Activated T-helper 2 cell treated with anti-CD3 and anti-CD28 coated beads, Interferon-gamma antibody, Interleukin-2, Interleukin-4, amounts not matched to agents 10 μg/mL and 5 μg/mL and 100 μg/mL, durations not matched to agents 14 hours and 24 hours and 36 hours (primary cell): ENCODE measurements at regions not wholly inside any gene's neighbourhood (a gene's known extent, or its start where the extent isn't known, plus 50 kb on each side); places are given as distances from the start of the nearest gene placed in this dataset.

Experiments used
- DNase-seq: peaks from one replicate; pipeline ENCODE4 v3.0.0; 2021; ENCODE audit warnings: low spot score
- H3K27ac Mint-ChIP-seq: one replicate; pipeline ENCODE4 v1.8.0; 2021; ENCODE audit warnings: mixed read lengths
- H3K27me3 Mint-ChIP-seq: one replicate; pipeline ENCODE4 v1.8.0; 2021; ENCODE audit warnings: low read depth, mixed read lengths
- H3K36me3 Mint-ChIP-seq: one replicate; pipeline ENCODE4 v1.8.0; 2021; ENCODE audit warnings: low read depth, mixed read lengths
- H3K4me1 Mint-ChIP-seq: one replicate; pipeline ENCODE4 v1.8.0; 2021; ENCODE audit warnings: low read depth, mixed read lengths
- H3K4me3 Mint-ChIP-seq: one replicate; pipeline ENCODE4 v1.8.0; 2021; ENCODE audit warnings: low read depth, mild to moderate bottlenecking, moderate library complexity, mixed read lengths
- H3K9me3 Mint-ChIP-seq: one replicate; pipeline ENCODE4 v1.8.0; 2021; ENCODE audit warnings: mixed read lengths
- intact Hi-C: fragments of 100-400 bp; cut with micrococcal nuclease; formaldehyde crosslinking; loops from one replicate; pipeline ENCODE4 v1.15.1; 2023

GRCh38 chr5:154628685-154629084 lies 126.5 kb upstream of the LARP1 start:
- intact Hi-C loops: no loop called here
- Mint-ChIP-seq H3K9me3 (no peaks in the 10 kb centered on the region), H3K27ac (no peak overlapping the region), H3K27me3 (peaks cover 4% of the 10 kb centered on the region), H3K36me3 (no peaks in the 10 kb centered on the region), H3K4me3 (no peak overlapping the region), H3K4me1 (no peaks in the 10 kb centered on the region)
- no peak for DNase-seq

- Mint-ChIP-seq H3K36me3 (no peaks in the 10 kb centered on the region), H3K27me3 (peaks cover 1% of the 10 kb centered on the region), H3K9me3 (no peaks in the 10 kb centered on the region), H3K4me3 (no peak overlapping the region), H3K4me1 (no peaks in the 10 kb centered on the region), H3K27ac (no peak overlapping the region)
- DNase-seq: no peak
- intact Hi-C loops: no loop called here
Measured at GRCh38 chr5:154627698-154628678, 127.2 kb upstream of the LARP1 start.

- intact Hi-C loops: no loop called here
- Mint-ChIP-seq H3K36me3 (no peaks in the 10 kb centered on the region), H3K4me1 (no peaks in the 10 kb centered on the region), H3K9me3 (no peaks in the 10 kb centered on the region), H3K27ac (no peak overlapping the region), H3K4me3 (no peak overlapping the region), H3K27me3 (peaks cover 1% of the 10 kb centered on the region)
- DNase-seq: no peak
Measured at GRCh38 chr5:154626876-154627557, 128.2 kb upstream of the LARP1 start.

GRCh38 chr5:154625031-154625430 lies 130.1 kb upstream of the LARP1 start:
- Mint-ChIP-seq H3K27me3 (peaks cover 1% of the 10 kb centered on the region), H3K9me3 (no peaks in the 10 kb centered on the region), H3K4me1 (no peaks in the 10 kb centered on the region), H3K27ac (no peak overlapping the region), H3K4me3 (no peak overlapping the region), H3K36me3 (no peaks in the 10 kb centered on the region)
- intact Hi-C loops: no loop called here
- no peak for DNase-seq

- no peaks in the 10 kb centered on the region for H3K4me1 Mint-ChIP-seq
- H3K36me3 Mint-ChIP-seq: no peaks in the 10 kb centered on the region
- H3K27ac Mint-ChIP-seq: no peak overlapping the region
- H3K9me3 Mint-ChIP-seq: no peaks in the 10 kb centered on the region
- DNase-seq: no peak
- peaks cover 1% of the 10 kb centered on the region for H3K27me3 Mint-ChIP-seq
- intact Hi-C loops: no loop called here
- H3K4me3 Mint-ChIP-seq: no peak overlapping the region
Measured at GRCh38 chr5:154624341-154624740, 130.8 kb upstream of the LARP1 start.

GRCh38 chr5:154620411-154620810 lies 134.8 kb upstream of the LARP1 start:
- H3K9me3 Mint-ChIP-seq: no peaks in the 10 kb centered on the region
- no peaks in the 10 kb centered on the region for H3K4me1 Mint-ChIP-seq
- intact Hi-C loops: no loop called here
- H3K4me3 Mint-ChIP-seq: no peak overlapping the region
- no peak for DNase-seq
- peaks cover 3% of the 10 kb centered on the region for H3K27me3 Mint-ChIP-seq
- no peak overlapping the region for H3K27ac Mint-ChIP-seq
- no peaks in the 10 kb centered on the region for H3K36me3 Mint-ChIP-seq

- Mint-ChIP-seq H3K27ac (no peak overlapping the region), H3K4me1 (no peaks in the 10 kb centered on the region), H3K36me3 (no peaks in the 10 kb centered on the region), H3K27me3 (peaks cover 5% of the 10 kb centered on the region), H3K9me3 (no peaks in the 10 kb centered on the region), H3K4me3 (no peak overlapping the region)
- DNase-seq: no peak
- intact Hi-C loops: no loop called here
Measured at GRCh38 chr5:154618696-154619095, 136.5 kb upstream of the LARP1 start.

- peaks cover 31% of the 10 kb centered on the region for H3K27me3 Mint-ChIP-seq
- no peak for DNase-seq
- no peaks in the 10 kb centered on the region for H3K36me3 Mint-ChIP-seq
- no peaks in the 10 kb centered on the region for H3K9me3 Mint-ChIP-seq
- peaks cover 4% of the 10 kb centered on the region for H3K4me1 Mint-ChIP-seq
- H3K27ac Mint-ChIP-seq: no peak overlapping the region
- intact Hi-C loops: loop anchor here (5.0 kb wide), 1 partner anchor 542 kb away; no protein-coding TSS in a partner anchor
- H3K4me3 Mint-ChIP-seq: no peak overlapping the region
Measured at GRCh38 chr5:154614595-154614994, 136.6 kb upstream of the HAND1 start.

GRCh38 chr5:154614125-154614524 lies 136.1 kb upstream of the HAND1 start:
- Mint-ChIP-seq H3K36me3 (no peaks in the 10 kb centered on the region), H3K27me3 (peaks cover 36% of the 10 kb centered on the region), H3K4me1 (peaks cover 4% of the 10 kb centered on the region), H3K4me3 (no peak overlapping the region), H3K9me3 (no peaks in the 10 kb centered on the region), H3K27ac (no peak overlapping the region)
- no peak for DNase-seq
- intact Hi-C loops: loop anchor here (5.0 kb wide), 1 partner anchor 542 kb away; no protein-coding TSS in a partner anchor

- peaks cover 40% of the 10 kb centered on the region for H3K27me3 Mint-ChIP-seq
- H3K9me3 Mint-ChIP-seq: no peaks in the 10 kb centered on the region
- no peak overlapping the region for H3K27ac Mint-ChIP-seq
- intact Hi-C loops: loop anchor here (5.0 kb wide), 1 partner anchor 540 kb away; no protein-coding TSS in a partner anchor
- no peak for DNase-seq
- H3K4me1 Mint-ChIP-seq: peaks cover 4% of the 10 kb centered on the region
- H3K4me3 Mint-ChIP-seq: no peak overlapping the region
- no peaks in the 10 kb centered on the region for H3K36me3 Mint-ChIP-seq
Measured at GRCh38 chr5:154612666-154613065, 134.6 kb upstream of the HAND1 start.

- H3K4me1 Mint-ChIP-seq: peaks cover 4% of the 10 kb centered on the region
- H3K9me3 Mint-ChIP-seq: no peaks in the 10 kb centered on the region
- no peaks in the 10 kb centered on the region for H3K36me3 Mint-ChIP-seq
- H3K27ac Mint-ChIP-seq: no peak overlapping the region
- DNase-seq: no peak
- intact Hi-C loops: loop anchor here (2.0 to 5.0 kb wide), 2 partner anchors 125 to 539 kb away; no protein-coding TSS in a partner anchor
- H3K4me3 Mint-ChIP-seq: no peak overlapping the region
- H3K27me3 Mint-ChIP-seq: peaks cover 42% of the 10 kb centered on the region
Measured at GRCh38 chr5:154611341-154611767, 133.3 kb upstream of the HAND1 start.

- Mint-ChIP-seq H3K4me3 (no peak overlapping the region), H3K27me3 (peaks cover 46% of the 10 kb centered on the region), H3K4me1 (peaks cover 4% of the 10 kb centered on the region), H3K27ac (no peak overlapping the region), H3K9me3 (no peaks in the 10 kb centered on the region), H3K36me3 (no peaks in the 10 kb centered on the region)
- intact Hi-C loops: loop anchor here (1.0 to 5.0 kb wide), 3 partner anchors 124 to 538 kb away; no protein-coding TSS in a partner anchor
- peak; percentile 53 for DNase-seq
Measured at GRCh38 chr5:154610321-154611154, 132.5 kb upstream of the HAND1 start.
